ENCODE measurements at regions not wholly inside any gene's neighbourhood (a gene's known extent, or its start where the extent isn't known, plus 50 kb on each side); places are given as distances from the start of the nearest gene placed in this dataset.

GRCh38 chr6:120254651-120255050 lies 905.1 kb upstream of the MAN1A1 start:
- DNase-seq (ENCODE audit: low read depth, low spot score) (no peak), FAIRE-seq (no peak)
- Histone ChIP-seq H3K27ac (ENCODE audit: control insufficient read depth, insufficient read depth, low read length) (no peak overlapping the region), H3K27me3 (ENCODE audit: control insufficient read depth, extremely low read depth, insufficient read depth, low read length) (no peaks in the 10 kb centered on the region), H3K79me2 (ENCODE audit: control insufficient read depth, insufficient read depth, low read length) (no peaks in the 10 kb centered on the region), H2AFZ (ENCODE audit: control insufficient read depth, low read length) (no peak overlapping the region), H3K4me3 (ENCODE audit: control insufficient read depth in 2 of 3, extremely low read depth in 1 of 3, insufficient read depth in 2 of 3, low read depth in 1 of 3, low read length in 3 of 3) (no peak overlapping the region), H4K20me1 (ENCODE audit: control insufficient read depth, extremely low read depth, insufficient read depth, low read length) (no peaks in the 10 kb centered on the region), H3K36me3 (ENCODE audit: control insufficient read depth in 2 of 2, extremely low read depth in 1 of 2, insufficient read depth in 2 of 2, low read length in 2 of 2) (no peaks in the 10 kb centered on the region), H3K9me1 (ENCODE audit: control insufficient read depth, extremely low read depth, insufficient read depth, low read length) (no peaks in the 10 kb centered on the region), H3K9ac (ENCODE audit: control insufficient read depth, extremely low read depth, insufficient read depth, low read length) (no peak overlapping the region), H3K4me2 (ENCODE audit: control insufficient read depth, extremely low read depth, insufficient read depth, low read depth, low read length) (no peak overlapping the region), H3K9me3 (ENCODE audit: control insufficient read depth, low read depth, low read length) (no peaks in the 10 kb centered on the region), H3K4me1 (ENCODE audit: control insufficient read depth, extremely low read depth, insufficient read depth, low read length) (no peaks in the 10 kb centered on the region)
- no peak for TF ChIP-seq EZH2 (IDR thresholded peaks at IDR 0.05; ENCODE audit: low read length)
- TF ChIP-seq, protein P1, sequence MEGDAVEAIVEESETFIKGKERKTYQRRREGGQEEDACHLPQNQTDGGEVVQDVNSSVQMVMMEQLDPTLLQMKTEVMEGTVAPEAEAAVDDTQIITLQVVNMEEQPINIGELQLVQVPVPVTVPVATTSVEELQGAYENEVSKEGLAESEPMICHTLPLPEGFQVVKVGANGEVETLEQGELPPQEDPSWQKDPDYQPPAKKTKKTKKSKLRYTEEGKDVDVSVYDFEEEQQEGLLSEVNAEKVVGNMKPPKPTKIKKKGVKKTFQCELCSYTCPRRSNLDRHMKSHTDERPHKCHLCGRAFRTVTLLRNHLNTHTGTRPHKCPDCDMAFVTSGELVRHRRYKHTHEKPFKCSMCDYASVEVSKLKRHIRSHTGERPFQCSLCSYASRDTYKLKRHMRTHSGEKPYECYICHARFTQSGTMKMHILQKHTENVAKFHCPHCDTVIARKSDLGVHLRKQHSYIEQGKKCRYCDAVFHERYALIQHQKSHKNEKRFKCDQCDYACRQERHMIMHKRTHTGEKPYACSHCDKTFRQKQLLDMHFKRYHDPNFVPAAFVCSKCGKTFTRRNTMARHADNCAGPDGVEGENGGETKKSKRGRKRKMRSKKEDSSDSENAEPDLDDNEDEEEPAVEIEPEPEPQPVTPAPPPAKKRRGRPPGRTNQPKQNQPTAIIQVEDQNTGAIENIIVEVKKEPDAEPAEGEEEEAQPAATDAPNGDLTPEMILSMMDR (optimal IDR thresholded peaks at IDR 0.05 in 1 of 3, IDR thresholded peaks at IDR 0.05 in 1 of 3, conservative IDR thresholded peaks at IDR 0.05 in 1 of 3; ENCODE audit: extremely low read depth in 1 of 3, insufficient read depth in 2 of 3, low read length in 3 of 3), result no peak
- dilution Hi-C loops (cut with MboI; ENCODE audit: extremely low pct_ligation_motif_present, low sequenced_read_pairs), result no loop called here

DNA sequence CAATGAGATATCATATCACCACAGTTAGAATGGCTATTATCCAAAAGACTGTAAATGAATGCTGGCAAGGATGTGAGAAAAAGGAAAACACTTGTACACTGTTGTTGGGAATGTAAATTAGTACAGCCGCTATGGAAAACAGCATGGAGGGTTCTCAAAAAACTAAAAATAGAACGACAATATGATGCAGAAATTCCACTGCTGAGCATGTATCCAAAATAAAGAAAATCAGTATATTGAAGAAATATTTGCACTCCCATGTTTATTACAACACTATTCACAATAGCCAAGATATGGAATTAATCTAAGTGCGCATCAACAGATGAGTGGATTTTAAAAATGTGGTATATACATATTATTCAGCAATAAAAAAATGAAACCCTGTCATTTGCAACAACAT lies 898.9 kb upstream of the MAN1A1 start:
- Histone ChIP-seq H4K20me1 (ENCODE audit: control insufficient read depth, extremely low read depth, insufficient read depth, low read length) (no peaks in the 10 kb centered on the region), H3K79me2 (ENCODE audit: control insufficient read depth, insufficient read depth, low read length) (no peaks in the 10 kb centered on the region), H3K4me1 (ENCODE audit: control insufficient read depth, extremely low read depth, insufficient read depth, low read length) (no peaks in the 10 kb centered on the region), H3K9me3 (ENCODE audit: control insufficient read depth, low read depth, low read length) (no peaks in the 10 kb centered on the region), H3K9ac (ENCODE audit: control insufficient read depth, extremely low read depth, insufficient read depth, low read length) (no peak overlapping the region), H3K27ac (ENCODE audit: control insufficient read depth, insufficient read depth, low read length) (no peak overlapping the region), H3K27me3 (ENCODE audit: control insufficient read depth, extremely low read depth, insufficient read depth, low read length) (no peaks in the 10 kb centered on the region), H3K4me2 (ENCODE audit: control insufficient read depth, extremely low read depth, insufficient read depth, low read depth, low read length) (no peak overlapping the region), H2AFZ (ENCODE audit: control insufficient read depth, low read length) (no peak overlapping the region), H3K9me1 (ENCODE audit: control insufficient read depth, extremely low read depth, insufficient read depth, low read length) (no peaks in the 10 kb centered on the region), H3K36me3 (ENCODE audit: control insufficient read depth in 2 of 2, extremely low read depth in 1 of 2, insufficient read depth in 2 of 2, low read length in 2 of 2) (no peaks in the 10 kb centered on the region), H3K4me3 (ENCODE audit: control insufficient read depth in 2 of 3, extremely low read depth in 1 of 3, insufficient read depth in 2 of 3, low read depth in 1 of 3, low read length in 3 of 3) (no peak overlapping the region)
- no peak for TF ChIP-seq EZH2 (IDR thresholded peaks at IDR 0.05; ENCODE audit: low read length)
- TF ChIP-seq, protein P1 (optimal IDR thresholded peaks at IDR 0.05 in 1 of 3, IDR thresholded peaks at IDR 0.05 in 1 of 3, conservative IDR thresholded peaks at IDR 0.05 in 1 of 3; ENCODE audit: extremely low read depth in 1 of 3, insufficient read depth in 2 of 3, low read length in 3 of 3), result no peak
- DNase-seq (ENCODE audit: low read depth, low spot score) (no peak), FAIRE-seq (no peak)
- dilution Hi-C loops (cut with MboI; ENCODE audit: extremely low pct_ligation_motif_present, low sequenced_read_pairs), result no loop called here

All from keratinocyte (primary cell).